ENCODE measurements at regions not wholly inside any gene's neighbourhood (a gene's known extent, or its start where the extent isn't known, plus 50 kb on each side); places are given as distances from the start of the nearest gene placed in this dataset.

GRCh38 chr10:29839826-29840515, 205.2 kb upstream of the SVIL start:
- Histone ChIP-seq H3K4me1 (ENCODE audit: control insufficient read depth, insufficient read depth, low read length, poor library complexity, severe bottlenecking) (no peaks in the 10 kb centered on the region), H3K36me3 (ENCODE audit: control insufficient read depth, insufficient read depth, low read length) (no peaks in the 10 kb centered on the region), H3K27ac (ENCODE audit: insufficient read depth, low read length, poor library complexity, severe bottlenecking) (no peak overlapping the region), H3K9me3 (ENCODE audit: control insufficient read depth in 2 of 2, low read length in 2 of 2) (no peaks in the 10 kb centered on the region), H3K27me3 (ENCODE audit: control insufficient read depth, insufficient read depth, low read length) (no peaks in the 10 kb centered on the region), H3K4me3 (ENCODE audit: low read depth, low read length) (no peak overlapping the region)
- H3K4me1 Mint-ChIP-seq = no peaks in the 10 kb centered on the region
- no peak for DNase-seq
- H3K36me3 Mint-ChIP-seq = no peaks in the 10 kb centered on the region
- H3K27me3 Mint-ChIP-seq = no peaks in the 10 kb centered on the region
- H3K4me3 Mint-ChIP-seq = no peak overlapping the region
- H3K9me3 Mint-ChIP-seq = peaks cover 0 to 2% (median 0%) of the 10 kb centered on the region in 7 donors
- no peak for ATAC-seq (ENCODE audit: low read depth in 2 of 2)
- no peak overlapping the region for H3K27ac Mint-ChIP-seq

GRCh38 chr10:29838539-29838938, 203.8 kb upstream of the SVIL start:
- H3K4me3 ChIP-seq (ENCODE audit: low read depth, low read length) = no peak overlapping the region
- Mint-ChIP-seq H3K27me3 (no peaks in the 10 kb centered on the region), H3K4me1 (no peaks in the 10 kb centered on the region), H3K9me3 (peaks cover 0 to 2% (median 0%) of the 10 kb centered on the region in 7 donors), H3K27ac (no peak overlapping the region), H3K4me3 (no peak overlapping the region), H3K36me3 (no peaks in the 10 kb centered on the region)
- no peaks in the 10 kb centered on the region for H3K4me1 ChIP-seq (ENCODE audit: control insufficient read depth, insufficient read depth, low read length, poor library complexity, severe bottlenecking)
- no peaks in the 10 kb centered on the region for H3K9me3 ChIP-seq (ENCODE audit: control insufficient read depth in 2 of 2, low read length in 2 of 2)
- ATAC-seq (ENCODE audit: low read depth in 2 of 2) (no peak), DNase-seq (no peak)
- H3K27ac ChIP-seq (ENCODE audit: insufficient read depth, low read length, poor library complexity, severe bottlenecking) = no peak overlapping the region
- no peaks in the 10 kb centered on the region for H3K27me3 ChIP-seq (ENCODE audit: control insufficient read depth, insufficient read depth, low read length)
- H3K36me3 ChIP-seq (ENCODE audit: control insufficient read depth, insufficient read depth, low read length) = no peaks in the 10 kb centered on the region

- peaks cover 0 to 2% (median 0%) of the 10 kb centered on the region in 7 donors for H3K9me3 Mint-ChIP-seq
- no peak overlapping the region for H3K4me3 Mint-ChIP-seq
- no peaks in the 10 kb centered on the region for H3K36me3 ChIP-seq (ENCODE audit: control insufficient read depth, insufficient read depth, low read length)
- no peaks in the 10 kb centered on the region for H3K4me1 Mint-ChIP-seq
- no peaks in the 10 kb centered on the region for H3K27me3 Mint-ChIP-seq
- H3K4me1 ChIP-seq (ENCODE audit: control insufficient read depth, insufficient read depth, low read length, poor library complexity, severe bottlenecking) = no peaks in the 10 kb centered on the region
- DNase-seq = no peak
- H3K27me3 ChIP-seq (ENCODE audit: control insufficient read depth, insufficient read depth, low read length) = no peaks in the 10 kb centered on the region
- H3K4me3 ChIP-seq (ENCODE audit: low read depth, low read length) = no peak overlapping the region
- H3K27ac Mint-ChIP-seq = no peak overlapping the region
- H3K9me3 ChIP-seq (ENCODE audit: control insufficient read depth in 2 of 2, low read length in 2 of 2) = no peaks in the 10 kb centered on the region
- H3K27ac ChIP-seq (ENCODE audit: insufficient read depth, low read length, poor library complexity, severe bottlenecking) = no peak overlapping the region
- no peak for ATAC-seq (ENCODE audit: low read depth in 2 of 2)
- H3K36me3 Mint-ChIP-seq = no peaks in the 10 kb centered on the region
These were observed 202.8 kb upstream of the SVIL start for GRCh38 chr10:29837586-29837985.

- H3K36me3 Mint-ChIP-seq = no peaks in the 10 kb centered on the region
- DNase-seq = no peak
- H3K27ac ChIP-seq (ENCODE audit: insufficient read depth, low read length, poor library complexity, severe bottlenecking) = no peak overlapping the region
- H3K4me1 Mint-ChIP-seq = no peaks in the 10 kb centered on the region
- H3K4me1 ChIP-seq (ENCODE audit: control insufficient read depth, insufficient read depth, low read length, poor library complexity, severe bottlenecking) = no peaks in the 10 kb centered on the region
- peaks cover 0 to 2% (median 0%) of the 10 kb centered on the region in 7 donors for H3K9me3 Mint-ChIP-seq
- no peaks in the 10 kb centered on the region for H3K36me3 ChIP-seq (ENCODE audit: control insufficient read depth, insufficient read depth, low read length)
- H3K4me3 Mint-ChIP-seq = no peak overlapping the region
- peaks cover 4% of the 10 kb centered on the region for H3K27me3 Mint-ChIP-seq
- H3K9me3 ChIP-seq (ENCODE audit: control insufficient read depth in 2 of 2, low read length in 2 of 2) = no peaks in the 10 kb centered on the region
- no peaks in the 10 kb centered on the region for H3K27me3 ChIP-seq (ENCODE audit: control insufficient read depth, insufficient read depth, low read length)
- no peak overlapping the region for H3K4me3 ChIP-seq (ENCODE audit: low read depth, low read length)
- no peak overlapping the region for H3K27ac Mint-ChIP-seq
- no peak for ATAC-seq (ENCODE audit: low read depth in 2 of 2)
These were observed 201.6 kb upstream of the SVIL start for GRCh38 chr10:29836396-29836795.

- Mint-ChIP-seq H3K4me1 (no peaks in the 10 kb centered on the region), H3K9me3 (peaks cover 0 to 2% (median 0%) of the 10 kb centered on the region in 7 donors)
These were observed 200.3 kb upstream of the SVIL start for GRCh38 chr10:29835055-29835454.

GRCh38 chr10:29830531-29831512, 196.1 kb upstream of the SVIL start:
- Mint-ChIP-seq H3K36me3 (no peaks in the 10 kb centered on the region), H3K4me3 (no peak overlapping the region), H3K4me1 (no peaks in the 10 kb centered on the region), H3K27ac (no peak overlapping the region), H3K27me3 (peaks cover 4% of the 10 kb centered on the region), H3K9me3 (peaks cover 0 to 6% (median 3%) of the 10 kb centered on the region in 7 donors)
- no peaks in the 10 kb centered on the region for H3K4me1 ChIP-seq (ENCODE audit: control insufficient read depth, insufficient read depth, low read length, poor library complexity, severe bottlenecking)
- H3K27me3 ChIP-seq (ENCODE audit: control insufficient read depth, insufficient read depth, low read length) = no peaks in the 10 kb centered on the region
- no peak overlapping the region for H3K27ac ChIP-seq (ENCODE audit: insufficient read depth, low read length, poor library complexity, severe bottlenecking)
- no peaks in the 10 kb centered on the region for H3K36me3 ChIP-seq (ENCODE audit: control insufficient read depth, insufficient read depth, low read length)
- DNase-seq = no peak
- no peak for ATAC-seq (ENCODE audit: low read depth in 2 of 2)
- no peak overlapping the region for H3K4me3 ChIP-seq (ENCODE audit: low read depth, low read length)
- no peaks in the 10 kb centered on the region for H3K9me3 ChIP-seq (ENCODE audit: control insufficient read depth in 2 of 2, low read length in 2 of 2)

More at GRCh38 chr10:29835055-29835454, 200.3 kb upstream of the SVIL start:
- H3K36me3 ChIP-seq (ENCODE audit: control insufficient read depth, insufficient read depth, low read length) = no peaks in the 10 kb centered on the region
- no peak overlapping the region for H3K4me3 ChIP-seq (ENCODE audit: low read depth, low read length)
- Mint-ChIP-seq H3K36me3 (no peaks in the 10 kb centered on the region), H3K27me3 (peaks cover 4% of the 10 kb centered on the region), H3K4me3 (no peak overlapping the region), H3K27ac (no peak overlapping the region)
- H3K9me3 ChIP-seq (ENCODE audit: control insufficient read depth in 2 of 2, low read length in 2 of 2) = no peaks in the 10 kb centered on the region
- no peaks in the 10 kb centered on the region for H3K27me3 ChIP-seq (ENCODE audit: control insufficient read depth, insufficient read depth, low read length)
- H3K4me1 ChIP-seq (ENCODE audit: control insufficient read depth, insufficient read depth, low read length, poor library complexity, severe bottlenecking) = no peaks in the 10 kb centered on the region
- ATAC-seq (ENCODE audit: low read depth in 2 of 2) = no peak
- no peak overlapping the region for H3K27ac ChIP-seq (ENCODE audit: insufficient read depth, low read length, poor library complexity, severe bottlenecking)
- no peak for DNase-seq

GRCh38 chr10:29829776-29830175, 195.0 kb upstream of the SVIL start:
- no peak overlapping the region for H3K4me3 Mint-ChIP-seq
- no peak for DNase-seq
- no peaks in the 10 kb centered on the region for H3K4me1 Mint-ChIP-seq
- no peak for ATAC-seq (ENCODE audit: low read depth in 2 of 2)
- H3K36me3 Mint-ChIP-seq = no peaks in the 10 kb centered on the region
- peaks cover 4% of the 10 kb centered on the region for H3K27me3 Mint-ChIP-seq
- H3K4me1 ChIP-seq (ENCODE audit: control insufficient read depth, insufficient read depth, low read length, poor library complexity, severe bottlenecking) = no peaks in the 10 kb centered on the region
- H3K27ac ChIP-seq (ENCODE audit: insufficient read depth, low read length, poor library complexity, severe bottlenecking) = no peak overlapping the region
- peaks cover 0 to 6% (median 3%) of the 10 kb centered on the region in 7 donors for H3K9me3 Mint-ChIP-seq
- no peaks in the 10 kb centered on the region for H3K27me3 ChIP-seq (ENCODE audit: control insufficient read depth, insufficient read depth, low read length)
- no peak overlapping the region for H3K27ac Mint-ChIP-seq
- H3K4me3 ChIP-seq (ENCODE audit: low read depth, low read length) = no peak overlapping the region
- H3K9me3 ChIP-seq (ENCODE audit: control insufficient read depth in 2 of 2, low read length in 2 of 2) = no peaks in the 10 kb centered on the region
- H3K36me3 ChIP-seq (ENCODE audit: control insufficient read depth, insufficient read depth, low read length) = no peaks in the 10 kb centered on the region
